B cell (primary cell): ENCODE measurements at regions not wholly inside any gene's neighbourhood (a gene's known extent, or its start where the extent isn't known, plus 50 kb on each side); places are given as distances from the start of the nearest gene placed in this dataset.

Experiments used
- ATAC-seq: fragments of 200-7000 bp; cut with Tn5 transposase; one replicate; pipeline ENCODE4 v1.10.0; 2021; ENCODE audit warnings: low read depth, mild to moderate bottlenecking, moderate number of reproducible peaks, moderate library complexity
- CTCF ChIA-PET: fragments of 350-600 bp; sonication (Branson Sonifier 250); formaldehyde crosslinking; loops from one replicate; lab custom pipeline; 2021; ENCODE audit warnings: antibody characterized with exemption, inconsistent platforms; lab: Charles Lee
- POLR2A ChIA-PET: fragments of 350-600 bp; sonication (Branson Sonifier 250); formaldehyde crosslinking; loops from one replicate; lab custom pipeline; 2021; ENCODE audit warnings: antibody characterized with exemption; lab: Charles Lee
- DNase-seq: peaks from one replicate; pipeline ENCODE4 v3.0.0; 2013
- H2AFZ ChIP-seq: 2 replicates; pipeline ENCODE4 v1.6.1; 2012; ENCODE audit warnings: mild to moderate bottlenecking, low read depth, low read length; ENCODE audit not compliant: insufficient read depth, poor library complexity, severe bottlenecking
- H3K27ac ChIP-seq, 2 donors: 1 replicate in 1 of 2; 2 replicates in 1 of 2; pipeline ENCODE4 v1.5.1; 2012 to 2013; ENCODE audit warnings: low read length in 2 of 2, mild to moderate bottlenecking in 2 of 2, moderate library complexity in 1 of 2
- H3K27me3 ChIP-seq, 4 experiments: fragments of 200-600 bp in 1 of 4; sonication (generic) in 1 of 4; replicated peaks in 1 of 4; 1 replicate in 2 of 4; 2 replicates in 2 of 4; pipeline versions ENCODE4 v1.6.1 to v1.7.0; 2013 to 2016; ENCODE audit warnings: low read length in 3 of 4, mild to moderate bottlenecking in 2 of 4, mixed read lengths in 1 of 4, moderate library complexity in 1 of 4; ENCODE audit not compliant: insufficient read depth in 4 of 4, control insufficient read depth in 3 of 4; ENCODE audit errors: control extremely low read depth in 1 of 4
- H3K36me3 ChIP-seq, 2 experiments: replicated peaks in 1 of 2; 1 replicate in 1 of 2; 2 replicates in 1 of 2; pipeline versions ENCODE4 v1.6.1 to v1.7.1; 2013; ENCODE audit warnings: low read length in 1 of 2; ENCODE audit not compliant: insufficient read depth in 2 of 2, control insufficient read depth in 1 of 2; ENCODE audit errors: control extremely low read depth in 1 of 2, extremely low read depth in 1 of 2
- H3K4me1 ChIP-seq, 2 donors: fragments of 200-600 bp in 1 of 2; sonication (generic) in 1 of 2; 1 replicate in 1 of 2; 2 replicates in 1 of 2; pipeline versions ENCODE4 v1.5.1 to v1.6.1; 2013 to 2017; ENCODE audit warnings: low read length in 2 of 2; ENCODE audit not compliant: control insufficient read depth in 2 of 2, insufficient read depth in 2 of 2
- H3K4me2 ChIP-seq: replicated peaks from 2 replicates; pipeline ENCODE3; 2012; ENCODE audit warnings: mild to moderate bottlenecking, low read depth, low read length; ENCODE audit not compliant: poor library complexity, severe bottlenecking
- H3K4me3 ChIP-seq, 5 experiments: fragments of 200-600 bp in 1 of 5; sonication (generic) in 1 of 5; 1 replicate in 3 of 5; 2 replicates in 2 of 5; pipeline versions ENCODE4 v1.5.1 to v1.7.0; 2011 to 2016; ENCODE audit warnings: low read length in 4 of 5, mild to moderate bottlenecking in 4 of 5, low read depth in 2 of 5, control low read depth in 1 of 5, moderate library complexity in 1 of 5; ENCODE audit not compliant: insufficient read depth in 1 of 5; ENCODE audit errors: control extremely low read depth in 1 of 5, extremely low read depth in 1 of 5
- H3K79me2 ChIP-seq: fragments of 200-600 bp; sonication (generic); one replicate; pipeline ENCODE4 v1.6.0; 2016; ENCODE audit warnings: low read length; ENCODE audit not compliant: control insufficient read depth, insufficient read depth
- H3K9ac ChIP-seq: fragments of 200-600 bp; sonication (generic); 2 replicates; pipeline ENCODE4 v1.6.1; 2017; ENCODE audit warnings: mild to moderate bottlenecking, low read length, moderate library complexity
- H3K9me3 ChIP-seq, 3 donors: one replicate each; pipeline versions ENCODE4 v1.6.1 to v1.7.1; 2013; ENCODE audit warnings: low read length in 2 of 3; ENCODE audit not compliant: control insufficient read depth in 2 of 3, insufficient read depth in 1 of 3; ENCODE audit errors: control extremely low read depth in 1 of 3
- H4K20me1 ChIP-seq: 2 replicates; pipeline ENCODE4 v1.6.0; 2012; ENCODE audit warnings: mild to moderate bottlenecking, low read length; ENCODE audit not compliant: insufficient read depth, control insufficient read depth, poor library complexity, severe bottlenecking
- H3K27ac Mint-ChIP-seq: one replicate; pipeline ENCODE4 v1.8.0; 2021; ENCODE audit warnings: mixed read lengths
- H3K27me3 Mint-ChIP-seq: one replicate; pipeline ENCODE4 v1.8.0; 2021; ENCODE audit warnings: mixed read lengths
- H3K4me1 Mint-ChIP-seq: one replicate; pipeline ENCODE4 v1.8.0; 2021; ENCODE audit warnings: mixed read lengths
- H3K4me3 Mint-ChIP-seq: one replicate; pipeline ENCODE4 v1.8.0; 2021; ENCODE audit warnings: mixed read lengths
- H3K9me3 Mint-ChIP-seq: one replicate; pipeline ENCODE4 v1.8.0; 2022; ENCODE audit warnings: mixed read lengths; ENCODE audit not compliant: insufficient read depth
- EZH2 ChIP-seq: IDR thresholded peaks from 2 replicates; pipeline ENCODE4 v1.6.1; 2012; ENCODE audit warnings: borderline replicate concordance, low read depth, mild to moderate bottlenecking, moderate library complexity, low read length; ENCODE audit not compliant: insufficient read depth, poor library complexity, severe bottlenecking
- whole genome bisulfite sequencing: methylation state at CpG from one replicate; pipeline ENCODE4 v1.1.5; 2013; ENCODE audit warnings: missing lambda C conversion rate; ENCODE audit not compliant: insufficient coverage; 5-methylcytosine and 5-hydroxymethylcytosine counted together
- intact Hi-C: fragments of 100-400 bp; cut with micrococcal nuclease; formaldehyde crosslinking; loops from one replicate; pipeline ENCODE4 v1.10.0; 2022
- TF ChIP-seq, protein P1 (sequence below): fragments of 200-600 bp; IDR thresholded peaks from one replicate; pipeline ENCODE4 v1.8.0; 2022; ENCODE audit warnings: antibody characterized with exemption, mild to moderate bottlenecking

DNA sequence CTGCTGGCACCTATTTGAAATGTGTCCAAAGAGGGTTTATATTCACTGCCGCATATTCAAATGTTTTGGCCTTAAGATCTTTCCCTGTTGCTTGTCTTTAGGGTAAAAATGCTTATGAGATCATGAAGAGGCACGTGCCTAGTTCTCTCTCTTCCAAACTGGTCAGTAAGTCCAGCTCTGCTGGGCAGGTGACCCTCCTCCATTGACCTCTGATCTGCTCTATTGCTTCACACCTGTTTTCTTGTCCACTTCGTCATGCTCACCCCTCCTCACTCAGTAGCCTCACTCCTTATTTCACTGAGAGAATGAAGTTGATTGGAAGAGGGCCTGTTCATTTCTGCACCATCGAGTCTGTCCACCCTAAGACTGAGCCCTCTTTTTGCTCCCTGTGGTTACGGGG, 140.5 kb upstream of the COBL start:
- H3K27ac ChIP-seq: no peak overlapping the region
- no peaks in the 10 kb centered on the region for H3K27me3 ChIP-seq
- ATAC-seq: no peak
- Mint-ChIP-seq H3K4me1 (no peaks in the 10 kb centered on the region), H3K9me3 (no peaks in the 10 kb centered on the region), H3K4me3 (no peak overlapping the region), H3K27ac (no peak overlapping the region), H3K27me3 (no peaks in the 10 kb centered on the region)
- H3K4me2 ChIP-seq: no peak overlapping the region
- H3K4me1 ChIP-seq: no peaks in the 10 kb centered on the region
- H2AFZ ChIP-seq: no peak overlapping the region
- H3K9ac ChIP-seq: no peak overlapping the region
- H3K79me2 ChIP-seq: no peaks in the 10 kb centered on the region
- H4K20me1 ChIP-seq: no peaks in the 10 kb centered on the region
- 88% methylated on average over 2 of the region's 5 CpGs for WGBS
- no peak for DNase-seq
- H3K36me3 ChIP-seq: no peaks in the 10 kb centered on the region
- TF ChIP-seq EZH2: no peak
- TF ChIP-seq, protein P1, sequence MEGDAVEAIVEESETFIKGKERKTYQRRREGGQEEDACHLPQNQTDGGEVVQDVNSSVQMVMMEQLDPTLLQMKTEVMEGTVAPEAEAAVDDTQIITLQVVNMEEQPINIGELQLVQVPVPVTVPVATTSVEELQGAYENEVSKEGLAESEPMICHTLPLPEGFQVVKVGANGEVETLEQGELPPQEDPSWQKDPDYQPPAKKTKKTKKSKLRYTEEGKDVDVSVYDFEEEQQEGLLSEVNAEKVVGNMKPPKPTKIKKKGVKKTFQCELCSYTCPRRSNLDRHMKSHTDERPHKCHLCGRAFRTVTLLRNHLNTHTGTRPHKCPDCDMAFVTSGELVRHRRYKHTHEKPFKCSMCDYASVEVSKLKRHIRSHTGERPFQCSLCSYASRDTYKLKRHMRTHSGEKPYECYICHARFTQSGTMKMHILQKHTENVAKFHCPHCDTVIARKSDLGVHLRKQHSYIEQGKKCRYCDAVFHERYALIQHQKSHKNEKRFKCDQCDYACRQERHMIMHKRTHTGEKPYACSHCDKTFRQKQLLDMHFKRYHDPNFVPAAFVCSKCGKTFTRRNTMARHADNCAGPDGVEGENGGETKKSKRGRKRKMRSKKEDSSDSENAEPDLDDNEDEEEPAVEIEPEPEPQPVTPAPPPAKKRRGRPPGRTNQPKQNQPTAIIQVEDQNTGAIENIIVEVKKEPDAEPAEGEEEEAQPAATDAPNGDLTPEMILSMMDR: no peak
- ChIA-PET POLR2A (no interaction called here), CTCF (no interaction called here)
- H3K9me3 ChIP-seq: no peaks in the 10 kb centered on the region
- intact Hi-C loops: no loop called here
- H3K4me3 ChIP-seq: no peak overlapping the region

DNA sequence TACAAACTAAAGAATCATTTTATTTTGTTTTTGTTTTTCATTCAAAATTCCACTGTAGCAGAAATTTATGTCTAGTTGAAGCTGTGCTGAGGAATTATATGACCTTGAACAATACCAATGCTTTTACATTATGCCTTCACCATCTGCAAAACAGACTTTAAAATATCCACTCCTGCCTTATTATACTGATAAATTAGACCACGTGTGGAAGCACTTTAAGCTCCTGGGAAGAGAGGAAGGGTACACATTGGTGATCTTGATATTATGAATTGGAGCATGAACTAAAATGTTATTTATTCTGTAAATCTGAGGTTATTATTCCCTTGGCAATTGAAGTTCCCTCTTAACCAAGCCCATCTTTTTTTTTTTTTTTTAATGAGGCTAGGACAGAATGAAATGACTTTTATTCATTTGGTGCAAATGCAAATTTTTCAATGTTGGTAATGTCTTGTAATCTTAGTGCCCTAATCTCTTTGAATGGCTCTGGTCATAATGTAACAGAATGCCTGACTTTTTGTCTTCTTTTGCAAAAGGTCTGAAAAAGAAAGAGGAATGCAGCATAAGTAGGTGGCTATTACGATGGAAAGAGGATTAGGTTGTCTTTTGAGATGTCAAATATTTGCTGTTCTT, 139.9 kb upstream of the COBL start:
- ATAC-seq (no peak), DNase-seq (no peak)
- Mint-ChIP-seq H3K4me1 (no peaks in the 10 kb centered on the region), H3K4me3 (no peak overlapping the region), H3K27ac (no peak overlapping the region), H3K27me3 (no peaks in the 10 kb centered on the region), H3K9me3 (no peaks in the 10 kb centered on the region)
- no peak overlapping the region for H3K4me2 ChIP-seq
- no peaks in the 10 kb centered on the region for H4K20me1 ChIP-seq
- no peaks in the 10 kb centered on the region for H3K9me3 ChIP-seq
- no peak overlapping the region for H3K27ac ChIP-seq
- no peaks in the 10 kb centered on the region for H3K27me3 ChIP-seq
- ChIA-PET POLR2A (no interaction called here), CTCF (no interaction called here)
- intact Hi-C loops: no loop called here
- 75% methylated on average over 1 of the region's 2 CpGs for WGBS
- H2AFZ ChIP-seq: no peak overlapping the region
- H3K4me1 ChIP-seq: no peaks in the 10 kb centered on the region
- H3K4me3 ChIP-seq: no peak overlapping the region
- no peak for TF ChIP-seq EZH2
- TF ChIP-seq, protein P1: no peak
- H3K9ac ChIP-seq: no peak overlapping the region
- no peaks in the 10 kb centered on the region for H3K79me2 ChIP-seq
- H3K36me3 ChIP-seq: no peaks in the 10 kb centered on the region
